H9 (cell line): ENCODE measurements at regions not wholly inside any gene's neighbourhood (a gene's known extent, or its start where the extent isn't known, plus 50 kb on each side); places are given as distances from the start of the nearest gene placed in this dataset.

Source experiments
- DNase-seq: peaks from one replicate; pipeline ENCODE4 v3.0.0-alpha.2; 2017
- H2AFZ ChIP-seq: one replicate; pipeline ENCODE4 v1.6.1; 2013; ENCODE audit warnings: mild to moderate bottlenecking, low read length, control low read depth, moderate library complexity
- H2AK5ac ChIP-seq: 2 replicates; pipeline ENCODE4 v1.6.1; 2013; ENCODE audit warnings: low read length, control low read depth, mixed read lengths; ENCODE audit not compliant: insufficient read length
- H2BK120ac ChIP-seq: one replicate; pipeline ENCODE4 v1.6.1; 2013; ENCODE audit warnings: low read depth, mild to moderate bottlenecking, low read length, control low read depth, inconsistent platforms; ENCODE audit not compliant: poor library complexity, severe bottlenecking
- H2BK12ac ChIP-seq: 2 replicates; pipeline ENCODE4 v1.6.1; 2013; ENCODE audit warnings: low read length, control low read depth, mixed read lengths, low read depth; ENCODE audit not compliant: insufficient read length
- H2BK15ac ChIP-seq: 2 replicates; pipeline ENCODE4 v1.6.1; 2013; ENCODE audit warnings: low read depth, low read length, control low read depth
- H2BK20ac ChIP-seq: one replicate; pipeline ENCODE4 v1.6.1; 2013; ENCODE audit warnings: low read depth, mild to moderate bottlenecking, low read length, control low read depth, inconsistent platforms; ENCODE audit not compliant: poor library complexity, severe bottlenecking
- H2BK5ac ChIP-seq: 2 replicates; pipeline ENCODE4 v1.6.1; 2013; ENCODE audit warnings: low read length, control low read depth, mixed read lengths; ENCODE audit not compliant: insufficient read length
- H3K14ac ChIP-seq: 2 replicates; pipeline ENCODE4 v1.6.1; 2013; ENCODE audit warnings: low read length, control low read depth; ENCODE audit not compliant: insufficient read depth
- H3K18ac ChIP-seq: 2 replicates; pipeline ENCODE4 v1.6.1; 2013; ENCODE audit warnings: low read depth, mild to moderate bottlenecking, mixed read lengths, low read length, control low read depth; ENCODE audit not compliant: insufficient read length
- H3K23ac ChIP-seq: 2 replicates; pipeline ENCODE4 v1.6.1; 2013; ENCODE audit warnings: low read length, control low read depth, mixed read lengths, low read depth; ENCODE audit not compliant: insufficient read length
- H3K23me2 ChIP-seq: 2 replicates; pipeline ENCODE4 v1.6.1; 2013; ENCODE audit warnings: low read depth, mild to moderate bottlenecking, mixed read lengths, low read length, control low read depth; ENCODE audit not compliant: insufficient read length, poor library complexity, severe bottlenecking
- H3K27ac ChIP-seq: 2 replicates; pipeline ENCODE4 v1.5.1; 2013; ENCODE audit warnings: low read length, control low read depth, mixed read lengths, low read depth; ENCODE audit not compliant: insufficient read length
- H3K27me3 ChIP-seq: 2 replicates; pipeline ENCODE4 v1.6.1; 2013; ENCODE audit warnings: low read length, control low read depth, inconsistent platforms; ENCODE audit not compliant: insufficient read depth
- H3K4ac ChIP-seq: 2 replicates; pipeline ENCODE4 v1.6.1; 2013; ENCODE audit warnings: low read depth, mild to moderate bottlenecking, control low read depth, inconsistent platforms, low read length, moderate library complexity
- H3K4me1 ChIP-seq: 2 replicates; pipeline ENCODE4 v1.6.1; 2013; ENCODE audit warnings: low read length, control low read depth, inconsistent platforms; ENCODE audit not compliant: insufficient read depth
- H3K4me2 ChIP-seq: 2 replicates; pipeline ENCODE4 v1.6.1; 2013; ENCODE audit warnings: low read length, control low read depth, mixed read lengths; ENCODE audit not compliant: insufficient read length, insufficient read depth
- H3K56ac ChIP-seq: 2 replicates; pipeline ENCODE4 v1.6.1; 2013; ENCODE audit warnings: low read depth, mild to moderate bottlenecking, mixed read lengths, low read length, control low read depth; ENCODE audit not compliant: insufficient read length
- H3K79me1 ChIP-seq: 2 replicates; pipeline ENCODE4 v1.6.1; 2013; ENCODE audit warnings: low read depth, mild to moderate bottlenecking, moderate library complexity, low read length, control low read depth, inconsistent platforms; ENCODE audit not compliant: insufficient read depth, poor library complexity, severe bottlenecking
- H3K79me2 ChIP-seq: 2 replicates; pipeline ENCODE4 v1.6.1; 2013; ENCODE audit warnings: low read length, control low read depth, inconsistent platforms; ENCODE audit not compliant: insufficient read depth
- H3K9ac ChIP-seq: 2 replicates; pipeline ENCODE4 v1.6.1; 2013; ENCODE audit warnings: low read length, control low read depth, mixed read lengths; ENCODE audit not compliant: insufficient read length; ENCODE audit errors: extremely low read depth
- H3K9me3 ChIP-seq: one replicate; pipeline ENCODE4 v1.6.1; 2013; ENCODE audit warnings: low read depth, low read length, inconsistent platforms; ENCODE audit not compliant: control insufficient read depth
- H3T11ph ChIP-seq: one replicate; pipeline ENCODE4 v1.6.1; 2013; ENCODE audit warnings: mild to moderate bottlenecking, low read length, control low read depth, inconsistent platforms
- H4K20me1 ChIP-seq: one replicate; pipeline ENCODE4 v1.6.1; 2013; ENCODE audit not compliant: control insufficient read depth, insufficient read length, insufficient read depth
- H4K5ac ChIP-seq: 2 replicates; pipeline ENCODE4 v1.6.1; 2013; ENCODE audit warnings: low read depth, mild to moderate bottlenecking, mixed read lengths, low read length, control low read depth; ENCODE audit not compliant: insufficient read length
- H4K8ac ChIP-seq: replicated peaks from 2 replicates; pipeline ENCODE4 v1.6.1; 2013; ENCODE audit warnings: low read length, control low read depth, mixed read lengths, low read depth; ENCODE audit not compliant: insufficient read length
- H4K91ac ChIP-seq: 2 replicates; pipeline ENCODE4 v1.6.1; 2013; ENCODE audit warnings: low read depth, mild to moderate bottlenecking, moderate library complexity, mixed read lengths, low read length, control low read depth; ENCODE audit not compliant: insufficient read length
- H3K27ac Mint-ChIP-seq, 3 experiments: 2 replicates in 2 of 3; 3 replicates in 1 of 3; pipeline ENCODE4 v1.8.0; 2020 to 2021; ENCODE audit warnings: mixed read lengths in 3 of 3, mild to moderate bottlenecking in 1 of 3, moderate library complexity in 1 of 3
- H3K27me3 Mint-ChIP-seq: 2 replicates; pipeline ENCODE4 v1.8.0; 2021; ENCODE audit warnings: low read depth, mild to moderate bottlenecking, moderate library complexity, mixed read lengths
- H3K36me3 Mint-ChIP-seq, 3 experiments: 2 replicates in 2 of 3; 3 replicates in 1 of 3; pipeline ENCODE4 v1.8.0; 2020 to 2021; ENCODE audit warnings: low read depth in 3 of 3, mixed read lengths in 3 of 3; ENCODE audit not compliant: insufficient read depth in 1 of 3
- H3K4me1 Mint-ChIP-seq, 2 experiments: 2 replicates each; pipeline ENCODE4 v1.8.0; 2020; ENCODE audit warnings: mixed read lengths in 2 of 2
- H3K4me3 Mint-ChIP-seq, 2 experiments: 2 replicates in 1 of 2; 3 replicates in 1 of 2; pipeline ENCODE4 v1.8.0; 2020 to 2021; ENCODE audit warnings: mild to moderate bottlenecking in 2 of 2, mixed read lengths in 2 of 2, moderate library complexity in 1 of 2
- H3K9me3 Mint-ChIP-seq, 2 experiments: 2 replicates in 1 of 2; 3 replicates in 1 of 2; pipeline ENCODE4 v1.8.0; 2020; ENCODE audit warnings: mild to moderate bottlenecking in 2 of 2, mixed read lengths in 2 of 2, moderate library complexity in 1 of 2
- CTCF ChIP-seq: fragments of 200-600 bp; sonication (generic); conservative IDR thresholded peaks from 3 replicates; pipeline ENCODE4 v1.8.0; 2021; ENCODE audit warnings: antibody characterized with exemption, mild to moderate bottlenecking
- WGBS: extraction: QIAGEN DNeasy Blood & Tissue Kit; methylation state at CpG from one replicate; pipeline ENCODE4 v1.1.7; 2013; ENCODE audit warnings: missing lambda C conversion rate, low lambda C conversion rate, mixed read lengths; ENCODE audit not compliant: insufficient read length; ENCODE audit errors: extremely low coverage; 5-methylcytosine and 5-hydroxymethylcytosine counted together

DNA sequence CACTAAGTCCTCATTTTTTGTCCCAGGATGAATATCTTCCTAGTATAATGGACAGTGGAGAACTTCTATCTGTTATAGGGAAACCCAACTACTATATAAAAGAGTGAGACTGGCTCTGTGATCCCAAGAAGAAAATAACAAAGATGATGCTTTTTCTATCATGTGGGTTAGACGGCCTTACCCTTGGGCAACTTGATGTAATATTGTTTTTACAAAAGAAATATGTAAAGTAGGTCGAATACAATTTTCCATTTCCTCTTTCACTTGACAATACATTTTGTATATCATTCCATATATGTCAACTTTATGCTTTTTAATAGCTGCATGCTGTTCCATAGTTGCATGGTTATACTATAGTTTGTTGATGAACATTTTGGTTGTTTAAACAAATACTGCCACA is 87.5 kb upstream of the SESTD1 start:
- Histone ChIP-seq H4K91ac (no peak overlapping the region), H3K4ac (no peak overlapping the region), H3K14ac (no peak overlapping the region), H2BK12ac (no peak overlapping the region), H2BK20ac (no peak overlapping the region), H3K27me3 (no peaks in the 10 kb centered on the region), H3K27ac (no peak overlapping the region), H3K9ac (no peak overlapping the region), H2AK5ac (no peak overlapping the region), H3K23ac (no peak overlapping the region), H2BK5ac (no peak overlapping the region), H4K8ac (no peak overlapping the region), H4K5ac (no peak overlapping the region), H4K20me1 (no peaks in the 10 kb centered on the region), H3K79me2 (no peaks in the 10 kb centered on the region), H3T11ph (no peak overlapping the region), H3K79me1 (no peaks in the 10 kb centered on the region), H3K18ac (no peak overlapping the region), H2AFZ (no peak overlapping the region), H3K4me2 (no peak overlapping the region), H2BK15ac (no peak overlapping the region), H2BK120ac (no peak overlapping the region), H3K56ac (no peak overlapping the region), H3K9me3 (no peaks in the 10 kb centered on the region), H3K4me1 (no peaks in the 10 kb centered on the region), H3K23me2 (no peaks in the 10 kb centered on the region)
- Mint-ChIP-seq H3K27ac (no peak overlapping the region), H3K9me3 (no peaks in the 10 kb centered on the region), H3K4me3 (no peak overlapping the region), H3K36me3 (no peaks in the 10 kb centered on the region), H3K4me1 (peaks cover 5 to 10% of the 10 kb centered on the region in 2 experiments), H3K27me3 (no peaks in the 10 kb centered on the region; the same call in 1 of the 2 replicates)
- no peak for TF ChIP-seq CTCF
- DNase-seq = no peak
- WGBS = no CpG with 5 or more reads among the region's 2 CpGs
